ENCODE measurements at regions not wholly inside any gene's neighbourhood (a gene's known extent, or its start where the extent isn't known, plus 50 kb on each side); places are given as distances from the start of the nearest gene placed in this dataset. TPM values are rescaled to one million over a fixed set of nuclear protein-coding genes. Genes with fewer than 3 reads are reported as not detected.

- Histone ChIP-seq H3K36me3 (no peaks in the 10 kb centered on the region), H3K4me1 (no peaks in the 10 kb centered on the region), H3K4me3 (no peak overlapping the region), H3K27ac (no peak overlapping the region), H3K27me3 (no peaks in the 10 kb centered on the region), H3K9me3 (no peaks in the 10 kb centered on the region)
- intact Hi-C loops (cut with DNase I), result no loop called here
- DNase-seq (ENCODE audit: extremely low spot score in 2 of 2), result no peak
- TF ChIP-seq CTCF (IDR thresholded peaks at IDR 0.05), result no peak
- TF ChIP-seq POLR2AphosphoS5 (IDR thresholded peaks at IDR 0.05; ENCODE audit: insufficient read depth in 1 of 2, low read depth in 1 of 2), result no peak
- TF ChIP-seq POLR2A (IDR thresholded peaks at IDR 0.05), result no peak
These were observed 59.2 kb upstream of the NR4A3 start for GRCh38 chr9:99762470-99762869.

Small RNAs in the stretch of these regions (small RNA-seq; reads per million reads assigned to genes)
- gene AL137067.1, result not detected
- not detected for gene AL137067.2

Measured in vagina (tissue), 2 donors.